CD4-positive, CD25-positive, alpha-beta regulatory T cell (primary cell): ENCODE measurements at regions not wholly inside any gene's neighbourhood (a gene's known extent, or its start where the extent isn't known, plus 50 kb on each side); places are given as distances from the start of the nearest gene placed in this dataset.
"Not testable (repeated sequence)": the region's sequence is repeated elsewhere in the genome, so short reads cannot be mapped to it uniquely, and the experiment has no call there.

Source experiments
- ATAC-seq, 2 donors: fragments of 150-1000 bp; cut with Tn5 transposase; one replicate each; pipeline ENCODE4 v1.10.0; 2021; ENCODE audit warnings: low read depth in 2 of 2, moderate number of reproducible peaks in 2 of 2, moderate library complexity in 1 of 2
- DNase-seq, 3 donors: peaks; one replicate each; pipeline versions ENCODE4 v3.0.0 to v3.0.0-alpha.2; 2012 to 2022; ENCODE audit warnings: mixed read lengths in 1 of 3
- H3K27ac ChIP-seq: one replicate; pipeline ENCODE4 v1.7.0; 2013; ENCODE audit warnings: mild to moderate bottlenecking, low read length; ENCODE audit not compliant: insufficient read depth, poor library complexity, severe bottlenecking
- H3K27me3 ChIP-seq: one replicate; pipeline ENCODE4 v1.7.0; 2013; ENCODE audit warnings: low read length; ENCODE audit not compliant: control insufficient read depth, insufficient read depth
- H3K36me3 ChIP-seq: one replicate; pipeline ENCODE4 v1.7.0; 2013; ENCODE audit warnings: mild to moderate bottlenecking, low read length, moderate library complexity; ENCODE audit not compliant: control insufficient read depth, insufficient read depth
- H3K4me1 ChIP-seq: 2 replicates; pipeline ENCODE4 v1.7.0; 2013; ENCODE audit warnings: mild to moderate bottlenecking, low read length; ENCODE audit not compliant: insufficient read depth, control insufficient read depth, poor library complexity, severe bottlenecking
- H3K4me3 ChIP-seq: one replicate; pipeline ENCODE4 v1.7.0; 2013; ENCODE audit warnings: low read depth, mild to moderate bottlenecking, low read length, moderate library complexity
- H3K9me3 ChIP-seq, 2 experiments: 1 replicate in 1 of 2; 2 replicates in 1 of 2; pipeline ENCODE4 v1.7.0; 2013; ENCODE audit warnings: low read length in 2 of 2, mild to moderate bottlenecking in 1 of 2, moderate library complexity in 1 of 2; ENCODE audit not compliant: control insufficient read depth in 2 of 2
- H3K27ac Mint-ChIP-seq, 3 donors: one replicate each; pipeline ENCODE4 v1.8.0; 2020 to 2022; ENCODE audit warnings: mild to moderate bottlenecking in 3 of 3, mixed read lengths in 3 of 3, moderate library complexity in 2 of 3
- H3K27me3 Mint-ChIP-seq: one replicate; pipeline ENCODE4 v1.8.0; 2022; ENCODE audit warnings: mild to moderate bottlenecking, mixed read lengths
- H3K36me3 Mint-ChIP-seq: one replicate; pipeline ENCODE4 v1.8.0; 2020; ENCODE audit warnings: mixed read lengths
- H3K4me1 Mint-ChIP-seq, 4 donors: one replicate each; pipeline ENCODE4 v1.8.0; 2020 to 2022; ENCODE audit warnings: mixed read lengths in 4 of 4, mild to moderate bottlenecking in 1 of 4
- H3K4me3 Mint-ChIP-seq, 4 donors: one replicate each; pipeline ENCODE4 v1.8.0; 2020 to 2022; ENCODE audit warnings: mild to moderate bottlenecking in 4 of 4, mixed read lengths in 4 of 4, moderate library complexity in 3 of 4
- H3K9me3 Mint-ChIP-seq, 7 donors: one replicate each; pipeline ENCODE4 v1.8.0; 2020 to 2022; ENCODE audit warnings: mixed read lengths in 7 of 7, mild to moderate bottlenecking in 3 of 7, moderate library complexity in 2 of 7

DNA sequence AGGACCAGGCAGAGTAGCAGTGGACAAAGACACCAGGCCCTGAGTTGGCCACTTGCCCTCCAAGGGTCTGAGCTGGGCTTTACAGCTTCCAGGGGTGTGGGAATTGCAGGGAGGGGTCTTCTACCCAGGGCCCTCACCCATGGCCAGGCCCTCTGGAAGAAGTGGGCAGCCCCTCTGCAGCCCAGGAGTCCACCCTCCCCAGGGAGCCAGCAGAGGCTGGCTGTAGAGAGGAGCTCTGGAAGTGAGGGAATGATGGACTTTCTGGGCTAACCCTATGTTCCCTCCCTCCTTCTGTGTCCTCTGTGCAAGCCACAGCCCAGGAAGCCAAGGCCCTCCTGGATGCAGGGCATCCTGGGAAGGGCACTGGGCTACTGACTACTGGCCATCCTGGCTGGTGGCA is 232.3 kb downstream of the POTEH start:
- H3K4me3 Mint-ChIP-seq, H3K36me3 Mint-ChIP-seq, H3K27me3 Mint-ChIP-seq, H3K9me3 Mint-ChIP-seq, H3K36me3 ChIP-seq, DNase-seq, H3K4me1 Mint-ChIP-seq, ATAC-seq, H3K4me1 ChIP-seq, H3K27ac ChIP-seq, H3K9me3 ChIP-seq, H3K27me3 ChIP-seq, H3K27ac Mint-ChIP-seq, H3K4me3 ChIP-seq: not testable (repeated sequence)

DNA sequence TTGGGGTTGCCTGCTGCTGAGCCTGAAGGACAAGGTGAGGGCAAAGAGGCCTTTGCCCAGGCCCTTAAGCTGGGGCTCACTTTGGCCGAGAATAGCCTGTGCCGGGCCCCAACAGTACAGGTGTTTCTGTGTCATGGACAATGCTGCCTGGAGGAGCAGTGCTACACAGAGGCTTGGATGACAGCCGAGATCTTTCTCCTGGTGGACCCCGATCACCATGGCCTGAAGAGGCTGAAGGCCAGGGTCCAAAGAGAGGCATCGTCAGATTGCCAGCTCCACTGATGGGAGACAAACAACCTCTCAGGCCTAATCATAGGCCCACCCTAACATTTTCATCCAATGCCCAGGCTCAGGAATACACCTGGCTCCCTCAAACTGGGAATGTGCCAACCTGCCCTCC is 232.8 kb downstream of the POTEH start:
- not testable (repeated sequence) for H3K27me3 ChIP-seq, H3K27ac Mint-ChIP-seq, H3K9me3 ChIP-seq, H3K36me3 Mint-ChIP-seq, H3K4me3 ChIP-seq, H3K4me1 Mint-ChIP-seq, H3K27me3 Mint-ChIP-seq, H3K9me3 Mint-ChIP-seq, ATAC-seq, H3K4me3 Mint-ChIP-seq, H3K36me3 ChIP-seq, H3K27ac ChIP-seq, DNase-seq, H3K4me1 ChIP-seq

DNA sequence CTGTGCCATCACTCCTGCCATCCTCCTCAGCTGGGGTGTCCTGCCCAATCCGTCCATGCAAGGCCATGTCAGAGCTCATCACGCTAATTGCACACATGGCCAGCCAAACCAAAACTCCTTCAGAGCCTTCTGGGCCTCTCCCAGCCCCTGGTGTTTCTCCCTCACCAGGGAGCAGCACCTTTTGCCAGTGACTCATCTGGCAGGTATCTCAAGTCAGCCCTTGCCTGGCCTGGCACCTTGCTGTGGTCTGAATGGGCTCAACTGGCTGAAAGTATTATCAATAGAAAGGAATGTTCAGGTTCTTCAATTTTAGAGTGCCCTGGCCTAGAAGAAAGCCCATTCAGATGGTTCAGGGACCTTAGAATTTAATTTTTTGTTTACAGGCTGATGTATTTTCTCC is 235.0 kb downstream of the POTEH start:
- DNase-seq, H3K36me3 Mint-ChIP-seq, ATAC-seq, H3K4me1 Mint-ChIP-seq, H3K36me3 ChIP-seq, H3K9me3 Mint-ChIP-seq, H3K4me3 ChIP-seq, H3K27ac Mint-ChIP-seq, H3K27ac ChIP-seq, H3K4me3 Mint-ChIP-seq, H3K27me3 Mint-ChIP-seq, H3K4me1 ChIP-seq, H3K27me3 ChIP-seq, H3K9me3 ChIP-seq: not testable (repeated sequence)

DNA sequence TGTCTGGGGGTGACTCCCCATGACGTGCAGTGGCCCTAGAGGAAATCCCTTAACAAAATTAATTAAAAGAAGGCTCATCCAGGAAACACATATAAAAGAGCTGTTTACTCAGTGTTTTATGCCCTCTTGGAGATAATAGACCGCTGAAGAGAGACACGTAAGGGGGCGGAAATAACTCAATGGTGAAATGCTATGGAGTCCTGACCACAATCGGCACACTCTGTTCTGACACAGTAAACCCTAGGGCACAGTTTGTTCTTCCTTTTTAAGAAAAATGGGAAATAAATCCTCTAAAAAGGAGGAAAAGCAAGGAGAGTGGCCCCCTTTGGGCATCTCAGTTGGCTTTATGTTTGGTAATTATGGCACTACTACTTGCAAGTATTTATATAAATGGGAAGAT is 237.3 kb downstream of the POTEH start:
- not testable (repeated sequence) for H3K4me1 ChIP-seq, H3K36me3 Mint-ChIP-seq, H3K27ac ChIP-seq, H3K27me3 Mint-ChIP-seq, DNase-seq, H3K27ac Mint-ChIP-seq, H3K27me3 ChIP-seq, H3K9me3 ChIP-seq, H3K9me3 Mint-ChIP-seq, H3K4me3 Mint-ChIP-seq, H3K36me3 ChIP-seq, ATAC-seq, H3K4me3 ChIP-seq, H3K4me1 Mint-ChIP-seq
